ENCODE measurements at regions not wholly inside any gene's neighbourhood (a gene's known extent, or its start where the extent isn't known, plus 50 kb on each side); places are given as distances from the start of the nearest gene placed in this dataset.

- no peak for TF ChIP-seq POLR2A (IDR thresholded peaks at IDR 0.05; ENCODE audit: low read depth)
- no peak for TF ChIP-seq CTCF (IDR thresholded peaks at IDR 0.05)
- no peak for TF ChIP-seq POLR2AphosphoS5 (IDR thresholded peaks at IDR 0.05)
These were observed 300.1 kb upstream of the LRRN1 start for GRCh38 chr3:3499012-3499562.
